ENCODE measurements at regions not wholly inside any gene's neighbourhood (a gene's known extent, or its start where the extent isn't known, plus 50 kb on each side); places are given as distances from the start of the nearest gene placed in this dataset.

- no peaks in the 10 kb centered on the region for H3K36me3 ChIP-seq
- no peak overlapping the region for H3K4me3 ChIP-seq
- WGBS, 4 donors: 40 to 90% (median 68%) methylated on average over 1 of the region's 1 CpG
- no peaks in the 10 kb centered on the region for H3K4me1 ChIP-seq
- peaks cover 0 to 31% (median 13%) of the 10 kb centered on the region in 12 donors for H3K9me3 ChIP-seq
- no peak overlapping the region for H3K27ac ChIP-seq
- ATAC-seq (no peak), DNase-seq (no peak)
- TF ChIP-seq POLR2A (IDR thresholded peaks at IDR 0.05): no peak
- intact Hi-C loops (cut with DNase I): no loop called here
- no peaks in the 10 kb centered on the region for H3K27me3 ChIP-seq
Measured at GRCh38 chr1:164033782-164034181, 525.2 kb upstream of the PBX1 start.

DNA sequence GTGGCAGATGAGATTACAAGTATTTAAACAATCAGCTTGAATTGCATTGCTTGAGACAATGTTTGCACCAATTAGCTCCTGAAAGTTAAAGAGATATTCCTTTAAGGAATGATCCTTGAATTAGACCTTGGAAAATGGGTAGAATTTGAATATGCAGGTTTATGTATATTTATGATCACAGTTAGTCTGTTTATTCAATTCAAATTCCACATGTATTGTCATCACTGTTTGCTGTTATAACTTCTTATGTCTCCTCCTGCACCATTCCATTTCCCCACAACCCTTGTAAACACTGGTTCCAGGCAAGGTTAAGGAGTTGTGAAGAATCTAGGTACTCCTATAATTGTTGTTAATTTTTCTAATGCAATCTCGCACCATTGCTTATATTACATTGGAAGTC lies 518.2 kb upstream of the PBX1 start:
- TF ChIP-seq POLR2A (IDR thresholded peaks at IDR 0.05): no peak
- TF ChIP-seq CTCF (IDR thresholded peaks at IDR 0.05): no peak
- intact Hi-C loops (cut with DNase I): no loop called here

GRCh38 chr1:164051782-164052181 lies 507.2 kb upstream of the PBX1 start:
- Histone ChIP-seq H3K27me3 (no peaks in the 10 kb centered on the region), H3K4me1 (no peaks in the 10 kb centered on the region), H3K27ac (no peak overlapping the region), H3K9me3 (no peaks in the 10 kb centered on the region), H3K36me3 (no peaks in the 10 kb centered on the region), H3K4me3 (no peak overlapping the region)
- no peak for ATAC-seq
- DNase-seq: no peak
- WGBS, 4 donors: 42 to 61% (median 51%) methylated on average over 1 of the region's 1 CpG
- TF ChIP-seq CTCF (IDR thresholded peaks at IDR 0.05): no peak
- TF ChIP-seq POLR2A (IDR thresholded peaks at IDR 0.05): no peak
- intact Hi-C loops (cut with DNase I): no loop called here

More for the DNA sequence above, 518.2 kb upstream of the PBX1 start:
- Histone ChIP-seq H3K27me3 (no peaks in the 10 kb centered on the region), H3K9me3 (no peaks in the 10 kb centered on the region), H3K36me3 (no peaks in the 10 kb centered on the region), H3K4me3 (no peak overlapping the region), H3K27ac (no peak overlapping the region), H3K4me1 (no peaks in the 10 kb centered on the region)
- no peak for ATAC-seq
- 83 to 93% (median 89%) methylated on average over 1 of the region's 1 CpG for WGBS, 4 donors
- DNase-seq: no peak

DNA sequence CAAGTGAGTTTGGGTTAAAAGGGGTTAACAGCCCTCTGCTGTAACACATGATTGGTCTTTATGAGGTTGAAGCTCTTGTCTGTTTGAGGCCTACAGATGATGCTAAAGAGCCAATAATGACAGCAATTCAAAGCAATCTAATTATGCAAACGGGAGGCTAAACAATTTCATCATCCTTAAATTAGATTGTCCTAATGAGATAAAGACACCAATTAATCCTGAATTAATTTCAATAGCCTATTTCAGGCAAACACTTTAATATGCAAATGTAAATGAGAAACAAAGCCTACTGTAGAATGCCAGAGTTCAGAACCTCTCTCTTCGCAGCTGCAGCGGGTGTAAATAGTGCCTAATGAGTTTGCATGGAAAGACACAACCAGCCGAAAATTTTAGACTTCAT lies 504.7 kb upstream of the PBX1 start:
- ATAC-seq (no peak), DNase-seq (no peak)
- Histone ChIP-seq H3K27ac (no peak overlapping the region), H3K36me3 (no peaks in the 10 kb centered on the region), H3K9me3 (no peaks in the 10 kb centered on the region), H3K27me3 (no peaks in the 10 kb centered on the region), H3K4me1 (no peaks in the 10 kb centered on the region), H3K4me3 (no peak overlapping the region)
- TF ChIP-seq POLR2A (IDR thresholded peaks at IDR 0.05): no peak
- TF ChIP-seq CTCF (IDR thresholded peaks at IDR 0.05): no peak
- 80 to 86% (median 82%) methylated on average over 4 of the region's 4 CpGs for WGBS, 4 donors
- intact Hi-C loops (cut with DNase I): no loop called here

- TF ChIP-seq CTCF (IDR thresholded peaks at IDR 0.05) (no peak), POLR2A (IDR thresholded peaks at IDR 0.05) (no peak)
- no peaks in the 10 kb centered on the region for H3K27me3 ChIP-seq
- ATAC-seq (no peak), DNase-seq (no peak)
- intact Hi-C loops (cut with DNase I): no loop called here
- no peak overlapping the region for H3K4me3 ChIP-seq
- H3K9me3 ChIP-seq: no peaks in the 10 kb centered on the region
- 58 to 70% (median 64%) methylated on average over 4 of the region's 4 CpGs for WGBS, 4 donors
- no peaks in the 10 kb centered on the region for H3K4me1 ChIP-seq
- no peak overlapping the region for H3K27ac ChIP-seq
- H3K36me3 ChIP-seq: no peaks in the 10 kb centered on the region
Measured at GRCh38 chr1:164058198-164058597, 500.8 kb upstream of the PBX1 start.

All from heart left ventricle (tissue), 16 donors.